NCI-H748 (cell line): ENCODE measurements at regions not wholly inside any gene's neighbourhood (a gene's known extent, or its start where the extent isn't known, plus 50 kb on each side); places are given as distances from the start of the nearest gene placed in this dataset.

ENCODE experiments used
- DNase-seq: peaks from one replicate; lab custom pipeline; 2025; ENCODE audit not compliant: unreplicated experiment; lab: John Stamatoyannopoulos, UW

DNA sequence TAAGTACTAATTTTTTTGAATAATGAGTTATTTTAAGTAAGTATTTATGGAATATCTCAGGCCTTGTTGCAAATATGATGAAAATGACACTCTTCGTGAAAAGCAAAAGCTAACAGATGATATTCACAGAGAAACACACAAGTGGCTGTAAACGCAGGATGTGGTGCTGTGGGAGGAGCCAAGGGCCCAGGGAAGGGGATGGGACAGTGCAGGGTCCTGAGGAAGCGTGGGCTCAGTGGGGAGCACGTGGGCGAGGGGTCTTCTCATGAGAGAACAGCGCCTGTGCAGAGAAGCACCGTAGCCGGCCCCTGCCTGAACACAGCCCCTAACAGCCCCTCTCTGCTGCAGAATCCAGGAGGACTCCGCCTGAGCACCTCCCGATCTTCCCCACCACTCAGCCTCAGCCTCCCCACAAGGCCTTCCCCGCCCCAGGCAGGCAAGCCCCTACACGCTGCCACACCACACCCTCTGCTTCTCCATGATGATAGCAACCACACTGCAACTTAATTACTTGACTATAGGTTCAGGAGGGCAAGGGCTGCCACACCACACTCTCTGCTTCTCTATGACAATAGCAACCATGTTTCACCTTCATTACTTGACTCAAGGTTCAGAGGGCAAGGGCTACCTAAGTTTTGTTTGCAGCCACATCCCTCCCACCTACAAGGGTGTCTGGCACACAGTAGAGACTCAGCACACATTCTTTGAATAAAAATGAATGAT lies 152.6 kb upstream of the RNF32 start:
- DNase-seq: peak; percentile 90

GRCh38 chr7:156480671-156481070 lies 159.9 kb upstream of the RNF32 start:
- peak; percentile 67 for DNase-seq

GRCh38 chr7:156479596-156479995 lies 161.0 kb upstream of the RNF32 start:
- DNase-seq: no peak

DNA sequence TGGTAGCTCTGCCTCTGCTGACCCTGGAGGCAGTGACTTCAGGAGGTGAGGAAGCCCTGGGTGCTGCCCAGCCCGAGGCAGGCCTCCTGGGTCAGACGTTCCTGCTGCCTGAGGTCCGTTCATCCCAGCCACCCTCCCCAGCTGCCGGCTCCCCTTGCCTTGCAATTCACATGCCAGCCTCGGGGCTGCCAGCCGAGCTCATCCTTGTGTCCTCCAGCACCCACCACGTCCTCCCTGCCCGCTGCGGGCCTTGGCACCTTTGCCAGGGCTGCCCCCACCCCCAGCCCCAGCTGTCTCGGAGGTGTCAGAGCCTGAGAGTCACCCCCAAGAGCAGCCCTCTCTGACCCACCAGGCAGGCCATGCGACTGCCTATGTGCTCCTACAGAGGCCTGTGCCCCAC lies 162.1 kb upstream of the RNF32 start:
- DNase-seq: no peak

GRCh38 chr7:156475666-156476065 lies 164.9 kb upstream of the RNF32 start:
- DNase-seq: no peak

DNA sequence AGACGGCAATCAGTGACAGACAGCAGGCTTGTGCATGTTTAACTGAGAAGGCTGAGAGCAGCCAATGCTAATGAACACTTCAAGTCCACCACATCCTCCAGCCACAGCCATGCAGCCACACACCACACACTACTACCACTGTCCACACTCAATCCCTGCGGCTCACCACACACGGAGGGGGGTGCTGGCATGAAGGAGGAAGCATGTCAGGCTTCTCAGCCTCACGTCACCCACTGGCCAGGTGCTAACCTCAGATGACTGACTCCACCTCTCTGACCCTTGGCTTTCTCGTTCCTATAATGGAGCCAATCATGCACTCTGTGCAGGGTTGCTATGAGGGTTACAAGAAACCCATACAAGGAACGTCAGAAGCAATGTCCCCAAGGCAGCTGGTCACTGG lies 165.4 kb upstream of the RNF32 start:
- DNase-seq: no peak

- no peak for DNase-seq
Measured at GRCh38 chr7:156474241-156474743, 166.3 kb upstream of the RNF32 start.

DNA sequence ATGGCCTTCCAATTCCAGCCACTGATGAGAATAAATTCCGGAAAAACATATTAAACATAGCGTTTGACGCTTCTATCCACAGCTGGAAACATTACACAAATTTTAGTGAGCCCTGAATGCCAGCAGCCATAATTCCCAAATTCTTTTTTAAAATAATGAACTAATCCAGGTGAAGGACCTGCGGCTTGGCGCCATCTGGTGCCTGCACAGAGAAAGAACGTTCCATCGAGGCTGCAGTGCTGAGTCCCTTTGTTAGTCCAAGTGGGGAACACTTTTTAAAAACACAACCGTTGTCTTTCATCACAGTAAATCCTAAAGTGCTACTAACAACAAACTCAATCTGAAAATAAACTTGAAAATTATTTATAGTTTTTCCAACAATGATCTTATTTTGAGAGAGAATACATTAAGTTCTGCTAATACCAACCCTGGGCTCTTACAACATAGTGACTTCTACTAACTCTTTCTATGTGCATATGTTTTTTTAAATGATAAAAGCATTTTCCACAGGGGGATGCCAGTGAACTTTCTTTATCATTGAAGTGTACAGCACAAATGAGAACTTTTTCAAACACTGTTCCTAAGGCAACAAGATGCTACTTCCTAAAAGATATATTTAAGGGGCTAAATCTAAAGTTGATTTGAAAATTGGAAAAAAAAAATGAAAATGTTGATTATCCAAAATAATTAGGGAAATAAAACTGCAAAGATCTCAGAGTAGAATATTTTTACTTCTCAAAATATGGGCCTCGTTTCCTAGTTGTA lies 166.9 kb upstream of the RNF32 start:
- peak; percentile 75 for DNase-seq

- no peak for DNase-seq
Measured at GRCh38 chr7:156472267-156472666, 168.3 kb upstream of the RNF32 start.

DNA sequence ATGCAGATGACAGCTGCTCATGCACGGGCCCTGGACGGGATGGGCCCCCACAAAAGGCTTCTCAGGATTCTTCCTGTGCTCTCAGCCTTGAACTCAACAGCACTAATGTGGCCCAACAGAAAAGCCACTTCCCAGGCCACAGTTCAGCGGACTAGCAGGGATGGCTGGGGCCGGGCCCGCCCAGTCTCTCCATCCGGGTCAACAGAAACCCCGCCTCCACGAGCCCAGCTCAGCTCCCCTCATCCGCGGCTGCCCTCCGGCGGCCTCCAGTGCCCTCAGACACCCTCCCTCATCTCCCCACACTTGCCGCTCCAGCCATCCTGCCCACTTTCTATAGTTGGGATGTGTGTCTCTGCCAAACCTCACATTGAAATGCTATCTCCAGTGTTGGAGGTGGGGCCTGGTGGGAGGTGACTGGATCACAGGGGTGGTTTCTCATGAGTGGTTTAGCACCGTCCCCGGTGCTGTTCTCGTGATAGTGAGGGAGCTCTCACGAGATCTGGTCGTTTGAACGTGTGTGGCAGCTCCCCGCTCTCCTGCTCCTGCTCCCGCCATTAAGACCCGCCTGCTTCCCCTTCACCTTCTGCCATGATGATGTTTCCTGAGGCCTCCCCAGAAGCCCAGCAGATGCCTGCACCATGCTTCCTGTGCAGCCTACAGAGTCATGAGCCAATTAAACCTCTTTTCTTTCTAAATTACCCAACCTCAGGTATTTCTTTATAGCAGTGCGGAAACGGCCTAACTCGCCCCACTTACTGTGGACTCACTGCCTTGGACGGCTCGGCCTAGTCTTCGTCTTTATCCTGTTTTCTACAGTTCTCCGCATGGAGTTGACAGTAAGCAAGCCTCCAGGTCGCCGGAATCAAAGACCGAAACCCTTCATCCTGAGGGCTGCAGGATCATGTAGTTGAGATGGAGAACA lies 169.9 kb upstream of the RNF32 start:
- DNase-seq: no peak

- no peak for DNase-seq
Measured at GRCh38 chr7:156466955-156467625, 173.5 kb upstream of the RNF32 start.

GRCh38 chr7:156466272-156466671 lies 174.3 kb upstream of the RNF32 start:
- DNase-seq: peak; percentile 22

DNA sequence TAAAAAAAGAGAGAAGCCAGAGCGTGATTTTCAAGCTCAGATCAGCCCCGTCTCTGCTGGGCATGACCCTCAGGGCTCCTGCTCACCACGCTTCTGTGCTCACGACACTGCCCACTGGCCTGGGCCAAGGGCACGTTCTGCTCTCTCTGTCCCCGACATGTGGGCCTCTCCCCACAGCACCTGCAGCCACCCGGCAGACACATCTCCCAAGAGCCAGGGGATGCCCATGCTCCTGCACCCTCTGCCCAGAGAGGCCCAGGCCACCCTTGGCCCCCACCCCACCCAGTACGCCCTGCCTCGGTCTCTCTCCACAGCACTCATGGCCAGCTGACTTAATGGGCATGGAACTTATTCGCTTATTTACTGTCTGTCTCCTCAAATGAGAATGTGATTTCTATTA lies 175.4 kb upstream of the RNF32 start:
- DNase-seq: no peak

- no peak for DNase-seq
Measured at GRCh38 chr7:156464339-156464738, 176.2 kb upstream of the RNF32 start.

DNA sequence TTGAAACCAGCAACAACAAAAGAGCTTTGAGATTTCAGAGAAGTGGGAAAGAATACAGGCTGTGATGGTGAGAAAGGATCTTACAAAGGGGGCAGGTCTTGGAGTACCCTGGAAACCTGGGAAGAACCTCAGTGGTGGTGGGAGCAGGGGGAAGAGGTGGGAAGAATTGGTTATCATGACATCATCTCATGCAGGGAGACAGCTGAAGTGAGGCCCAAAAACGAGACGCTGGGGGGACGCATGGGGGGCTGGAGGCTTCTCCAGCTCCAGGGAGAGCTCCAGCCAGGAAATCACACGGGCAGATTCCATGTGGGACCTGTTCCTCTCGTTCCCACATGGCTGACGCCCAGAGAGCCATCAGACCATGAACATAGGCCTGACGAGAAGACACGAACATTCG lies 177.3 kb upstream of the RNF32 start:
- DNase-seq: no peak

DNA sequence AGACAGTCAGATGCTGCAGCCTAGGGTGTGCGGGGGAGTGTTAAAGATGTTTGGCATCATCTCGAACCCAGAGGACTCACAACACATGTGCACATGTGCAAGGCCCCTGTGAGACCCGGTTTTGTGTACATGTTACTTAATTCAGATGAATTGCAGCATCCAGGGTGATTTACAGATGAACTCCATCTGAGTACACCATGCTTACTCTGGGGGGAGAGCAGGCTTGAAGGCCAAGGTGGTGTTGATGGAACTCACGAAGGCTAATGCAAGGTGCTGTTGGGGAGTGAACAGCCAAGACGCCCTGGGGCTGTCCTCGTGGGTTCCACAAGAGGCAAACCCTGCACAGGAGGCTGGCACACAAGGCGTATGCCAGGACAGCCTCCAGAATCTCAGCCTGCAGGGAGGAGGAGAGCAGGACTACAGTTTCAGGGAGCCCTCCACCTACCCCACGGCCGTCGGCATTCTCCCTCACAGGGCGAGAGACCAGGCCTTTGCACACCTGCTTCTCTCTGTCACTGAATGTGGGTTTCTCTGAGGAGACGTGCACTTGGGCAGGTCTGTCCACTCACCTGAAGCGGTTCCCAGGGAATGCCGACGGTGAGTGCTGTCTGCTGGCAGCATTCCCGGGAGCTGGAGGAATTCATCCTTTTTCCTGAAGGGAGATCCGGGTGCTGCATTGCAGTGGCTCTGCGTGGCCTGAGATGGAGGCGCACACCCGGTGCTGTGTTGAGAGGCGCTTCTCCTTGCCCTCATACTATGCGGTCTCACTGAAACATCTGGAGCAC lies 178.5 kb upstream of the RNF32 start:
- DNase-seq: no peak

DNA sequence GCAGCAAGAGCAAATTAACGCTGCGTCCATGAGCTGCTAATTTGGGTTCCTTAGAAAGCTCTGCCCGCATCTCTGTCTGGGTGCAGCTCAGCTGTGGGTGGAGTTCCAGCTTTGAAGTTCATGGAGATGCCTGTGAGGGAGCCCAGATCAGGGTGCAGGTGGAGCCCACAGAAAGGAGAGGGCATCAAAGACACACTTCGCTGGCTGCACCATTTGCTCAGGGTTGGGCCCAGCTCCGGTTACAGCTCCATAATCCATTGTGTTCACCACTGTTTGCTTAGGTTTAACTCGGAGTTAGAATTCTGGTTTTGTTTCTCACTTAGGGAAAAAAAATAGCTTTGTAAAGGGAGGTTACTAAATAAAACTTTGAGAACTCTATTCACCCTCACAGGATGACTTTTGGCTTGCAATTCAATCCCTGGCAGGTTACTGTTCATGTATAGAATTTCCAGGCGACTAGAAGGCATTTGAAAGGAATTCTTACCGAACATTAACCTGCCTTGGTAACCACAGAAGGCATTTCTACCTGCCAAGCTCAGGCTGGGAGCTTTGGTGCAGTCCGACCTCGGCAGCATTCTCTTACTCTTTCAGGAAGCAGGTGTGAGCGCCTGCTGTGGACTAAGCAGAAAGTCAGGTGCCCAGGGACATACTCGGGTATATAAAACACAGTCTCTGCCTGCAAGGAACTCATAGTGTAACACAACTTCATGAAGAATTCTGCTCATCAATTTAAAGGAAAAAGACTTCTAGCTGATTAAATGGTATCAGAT lies 179.5 kb upstream of the RNF32 start:
- DNase-seq: peak; percentile 81

DNA sequence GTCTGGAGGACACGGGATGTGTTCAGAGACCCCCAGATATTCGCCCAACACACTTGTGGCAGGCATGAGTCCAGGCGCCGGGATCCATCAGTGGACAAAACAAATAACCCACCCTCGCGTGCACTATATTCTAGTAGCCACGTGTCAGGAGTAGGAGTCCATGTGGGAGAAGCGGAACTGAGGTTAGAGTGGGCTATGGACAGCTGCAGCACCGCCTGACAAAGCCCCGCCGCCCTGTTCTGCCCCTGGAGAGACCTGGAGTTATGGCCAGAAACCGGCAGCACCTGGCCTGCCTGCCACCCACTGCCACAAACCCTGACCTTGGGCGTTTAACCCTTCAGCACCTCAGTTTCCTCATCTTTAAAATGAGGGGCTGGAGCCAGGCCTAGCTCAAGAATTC lies 181.0 kb upstream of the RNF32 start:
- no peak for DNase-seq

DNA sequence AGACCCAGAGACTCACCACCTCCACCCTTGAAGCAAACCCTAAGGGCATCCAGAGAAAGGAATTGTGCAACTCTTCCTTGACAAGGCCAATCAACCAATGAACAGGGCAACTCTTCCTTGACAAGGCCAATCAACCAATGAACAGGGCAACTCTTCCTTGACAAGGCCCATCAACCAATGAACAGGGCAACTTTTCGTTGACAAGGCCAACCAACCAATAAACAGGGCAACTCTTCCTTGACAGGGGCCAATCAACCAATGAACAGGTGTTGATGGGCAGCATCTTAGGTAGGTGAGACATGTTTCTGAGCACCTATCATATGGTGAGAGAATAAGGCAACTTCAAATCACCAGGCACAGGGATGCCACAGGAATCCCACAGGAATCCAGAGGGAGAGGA lies 181.5 kb upstream of the RNF32 start:
- DNase-seq: no peak
